Transverse colon (tissue), 4 donors: ENCODE measurements at regions not wholly inside any gene's neighbourhood (a gene's known extent, or its start where the extent isn't known, plus 50 kb on each side); places are given as distances from the start of the nearest gene placed in this dataset.

ENCODE experiments used
- DNase-seq: peaks from one replicate; pipeline ENCODE4 v3.0.0-alpha.2; 2019
- H3K27ac ChIP-seq, 4 donors: fragments of 200-600 bp; sonication (generic); 2 replicates each; pipeline ENCODE4 v1.5.1; 2016 to 2018; ENCODE audit warnings: inconsistent platforms in 4 of 4
- H3K27me3 ChIP-seq: fragments of 200-600 bp; sonication (generic); 2 replicates; pipeline ENCODE4 v1.5.1; 2017; ENCODE audit warnings: inconsistent platforms
- H3K36me3 ChIP-seq, 4 donors: fragments of 200-600 bp; sonication (generic); 2 replicates each; pipeline ENCODE4 v1.5.1; 2017 to 2019; ENCODE audit warnings: inconsistent platforms in 4 of 4
- H3K4me1 ChIP-seq, 4 donors: fragments of 200-600 bp; sonication (generic); 2 replicates each; pipeline ENCODE4 v1.5.1; 2017 to 2020; ENCODE audit warnings: inconsistent platforms in 4 of 4
- H3K4me3 ChIP-seq, 4 donors: fragments of 200-600 bp; sonication (generic); 1 replicate in 1 of 4; 2 replicates in 3 of 4; pipeline versions ENCODE4 v1.5.1 to v1.6.1; 2017 to 2019; ENCODE audit warnings: inconsistent platforms in 4 of 4
- H3K9me3 ChIP-seq, 2 donors: fragments of 200-600 bp; sonication (generic); 2 replicates each; pipeline ENCODE4 v1.5.1; 2017 to 2019; ENCODE audit warnings: inconsistent platforms in 2 of 2
- EP300 ChIP-seq: sonication (generic); formaldehyde crosslinking; IDR thresholded peaks from one replicate; pipeline ENCODE4 v1.6.1; 2017; ENCODE audit warnings: antibody characterized with exemption, low read depth
- POLR2A ChIP-seq: fragments of 450-650 bp; IDR thresholded peaks from one replicate; pipeline ENCODE4 v1.6.1; 2016; ENCODE audit warnings: antibody characterized with exemption, mild to moderate bottlenecking, moderate library complexity
- POLR2AphosphoS5 ChIP-seq, 3 donors: sonication (generic); formaldehyde crosslinking; IDR thresholded peaks; one replicate each; pipeline ENCODE4 v1.6.1; 2016; ENCODE audit warnings: antibody characterized with exemption in 3 of 3
- WGBS, 2 donors: methylation state at CpG; one replicate each; pipeline ENCODE4 v1.1.5; 2018; ENCODE audit warnings: low coverage in 1 of 2; 5-methylcytosine and 5-hydroxymethylcytosine counted together
- in situ Hi-C, 4 donors: fragments of 200-750 bp; cut with MboI; loops; one replicate each; pipeline versions ENCODE4 v1.15.0 to v1.15.1; 2017; ENCODE audit warnings: low sequenced_read_pairs in 3 of 4, low pct_ligation_motif_present in 1 of 4, low pct_unique_long_range_greater_than_20kb in 1 of 4
- intact Hi-C: fragments of 100-400 bp; cut with DNase I; formaldehyde crosslinking; loops from one replicate; pipeline ENCODE4 v1.15.1; 2023; ENCODE audit warnings: low total_unique reads
- TF ChIP-seq, protein P1 (sequence below), 5 experiments: fragments of 200-600 bp in 3 of 5; fragments of 450-650 bp in 2 of 5; sonication (generic) in 3 of 5; IDR thresholded peaks; 1 replicate in 2 of 5; 2 replicates in 3 of 5; pipeline ENCODE4 v1.5.1; 2016 to 2017; ENCODE audit warnings: antibody characterized with exemption in 5 of 5, inconsistent platforms in 3 of 5, mild to moderate bottlenecking in 2 of 5, moderate library complexity in 1 of 5

DNA sequence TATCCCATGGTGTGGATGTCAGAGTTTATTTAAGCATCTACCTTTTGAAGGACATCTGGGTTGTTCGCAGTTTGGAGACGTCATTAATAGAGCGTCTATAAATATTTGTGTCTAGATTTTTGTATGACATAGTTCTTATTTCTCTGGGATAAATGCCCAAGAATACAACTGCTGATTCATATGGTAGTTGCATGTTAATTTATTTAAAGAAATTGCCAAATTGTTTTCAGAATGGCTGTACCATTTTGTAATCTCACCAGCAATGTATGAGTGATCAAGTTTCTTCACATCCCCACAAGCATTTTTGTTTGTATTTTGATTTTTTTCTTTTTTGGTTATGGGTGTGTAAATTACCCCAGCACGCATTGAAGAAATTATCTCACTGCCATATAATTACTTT is 656.9 kb downstream of the NTRK3 start:
- no peaks in the 10 kb centered on the region for H3K9me3 ChIP-seq
- no peak overlapping the region for H3K27ac ChIP-seq
- in situ Hi-C loops = no loop called here
- H3K27me3 ChIP-seq = no peaks in the 10 kb centered on the region
- intact Hi-C loops = no loop called here
- TF ChIP-seq EP300 (no peak), POLR2A (no peak), POLR2AphosphoS5 (IDR thresholded peaks at IDR 0.05) (no peak)
- TF ChIP-seq, protein P1, sequence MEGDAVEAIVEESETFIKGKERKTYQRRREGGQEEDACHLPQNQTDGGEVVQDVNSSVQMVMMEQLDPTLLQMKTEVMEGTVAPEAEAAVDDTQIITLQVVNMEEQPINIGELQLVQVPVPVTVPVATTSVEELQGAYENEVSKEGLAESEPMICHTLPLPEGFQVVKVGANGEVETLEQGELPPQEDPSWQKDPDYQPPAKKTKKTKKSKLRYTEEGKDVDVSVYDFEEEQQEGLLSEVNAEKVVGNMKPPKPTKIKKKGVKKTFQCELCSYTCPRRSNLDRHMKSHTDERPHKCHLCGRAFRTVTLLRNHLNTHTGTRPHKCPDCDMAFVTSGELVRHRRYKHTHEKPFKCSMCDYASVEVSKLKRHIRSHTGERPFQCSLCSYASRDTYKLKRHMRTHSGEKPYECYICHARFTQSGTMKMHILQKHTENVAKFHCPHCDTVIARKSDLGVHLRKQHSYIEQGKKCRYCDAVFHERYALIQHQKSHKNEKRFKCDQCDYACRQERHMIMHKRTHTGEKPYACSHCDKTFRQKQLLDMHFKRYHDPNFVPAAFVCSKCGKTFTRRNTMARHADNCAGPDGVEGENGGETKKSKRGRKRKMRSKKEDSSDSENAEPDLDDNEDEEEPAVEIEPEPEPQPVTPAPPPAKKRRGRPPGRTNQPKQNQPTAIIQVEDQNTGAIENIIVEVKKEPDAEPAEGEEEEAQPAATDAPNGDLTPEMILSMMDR (IDR thresholded peaks at IDR 0.05) = no peak
- no peaks in the 10 kb centered on the region for H3K36me3 ChIP-seq
- no peaks in the 10 kb centered on the region for H3K4me1 ChIP-seq
- WGBS, 2 donors = 90 to 96% methylated on average over 4 of the region's 4 CpGs
- DNase-seq = no peak
- no peak overlapping the region for H3K4me3 ChIP-seq

- intact Hi-C loops (no loop called here), in situ Hi-C loops (no loop called here)
- Histone ChIP-seq H3K27ac (no peak overlapping the region), H3K36me3 (no peaks in the 10 kb centered on the region), H3K4me1 (no peaks in the 10 kb centered on the region), H3K9me3 (no peaks in the 10 kb centered on the region), H3K27me3 (no peaks in the 10 kb centered on the region), H3K4me3 (no peak overlapping the region)
- 27 to 36% methylated on average over 2 of the region's 2 CpGs for whole genome bisulfite sequencing, 2 donors
- TF ChIP-seq POLR2AphosphoS5 (IDR thresholded peaks at IDR 0.05) = no peak
- TF ChIP-seq POLR2A = no peak
- TF ChIP-seq, protein P1 (IDR thresholded peaks at IDR 0.05) = no peak
- TF ChIP-seq EP300 = no peak
- DNase-seq = no peak
Measured at GRCh38 chr15:87597346-87598052, 659.0 kb downstream of the NTRK3 start.

DNA sequence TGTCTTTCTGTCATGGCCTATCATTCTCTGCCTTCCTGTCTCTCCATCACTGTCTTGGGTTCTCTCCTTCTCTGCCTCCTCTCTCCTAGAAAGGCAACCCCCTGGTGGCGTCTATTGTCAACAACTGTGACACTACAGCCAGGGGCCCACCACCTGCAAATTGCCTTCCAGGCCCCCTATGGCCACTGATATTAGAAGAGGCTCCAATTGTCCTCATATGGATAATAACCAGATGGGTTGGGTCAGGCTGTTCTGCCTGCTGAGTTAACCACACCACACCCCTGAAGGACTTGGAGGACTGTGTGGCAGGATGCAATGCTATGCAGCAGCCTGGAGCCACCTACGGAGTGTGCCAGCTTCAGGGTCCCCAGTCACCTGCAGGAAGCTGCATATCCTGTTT is 665.0 kb downstream of the NTRK3 start:
- intact Hi-C loops = no loop called here
- DNase-seq = no peak
- in situ Hi-C loops = no loop called here
- Histone ChIP-seq H3K9me3 (no peaks in the 10 kb centered on the region), H3K4me1 (no peaks in the 10 kb centered on the region), H3K4me3 (no peak overlapping the region), H3K27ac (no peak overlapping the region), H3K36me3 (no peaks in the 10 kb centered on the region), H3K27me3 (no peaks in the 10 kb centered on the region)
- TF ChIP-seq, protein P1 (IDR thresholded peaks at IDR 0.05) = no peak
- TF ChIP-seq POLR2AphosphoS5 (IDR thresholded peaks at IDR 0.05) (no peak), POLR2A (no peak), EP300 (no peak)
- WGBS, 2 donors = 89% methylated on average over 2 of the region's 2 CpGs; no CpG with 5 or more reads in 1 of the 2 donors

- no peak for DNase-seq
- TF ChIP-seq POLR2AphosphoS5 (IDR thresholded peaks at IDR 0.05) = no peak
- TF ChIP-seq EP300 = no peak
- TF ChIP-seq, protein P1 (IDR thresholded peaks at IDR 0.05) = no peak
- no peak for TF ChIP-seq POLR2A
- 60 to 79% methylated on average over 1 of the region's 1 CpG for WGBS, 2 donors
- Histone ChIP-seq H3K4me3 (no peak overlapping the region), H3K27ac (no peak overlapping the region), H3K4me1 (no peaks in the 10 kb centered on the region), H3K27me3 (no peaks in the 10 kb centered on the region), H3K36me3 (no peaks in the 10 kb centered on the region), H3K9me3 (no peaks in the 10 kb centered on the region)
- intact Hi-C loops = no loop called here
- in situ Hi-C loops = no loop called here
Measured at GRCh38 chr15:87591042-87591441, 665.5 kb downstream of the NTRK3 start.
